ENCODE measurements at regions not wholly inside any gene's neighbourhood (a gene's known extent, or its start where the extent isn't known, plus 50 kb on each side); places are given as distances from the start of the nearest gene placed in this dataset.

DNA sequence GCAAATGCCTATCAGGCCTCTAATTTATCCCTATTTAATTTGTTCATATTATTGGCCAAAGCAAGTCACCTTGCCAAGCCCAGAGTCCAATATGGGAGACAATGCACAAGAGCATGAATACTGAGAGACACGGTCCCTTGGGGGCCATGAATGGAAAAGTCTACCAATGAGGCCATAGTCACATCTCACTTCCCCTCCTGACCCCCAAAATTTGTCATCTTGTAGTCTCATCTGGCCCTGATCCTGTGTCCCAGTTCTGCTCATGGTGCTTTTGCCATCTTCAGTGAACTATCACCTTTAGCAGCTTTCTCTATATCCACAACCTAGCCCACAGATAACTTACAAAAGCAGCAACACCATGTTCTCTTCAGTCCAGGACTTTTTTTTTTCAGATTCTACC, 302.7 kb upstream of the MGAT5 start:
- WGBS, 2 experiments (ENCODE audit: extremely low coverage in 1 of 2, insufficient coverage in 1 of 2, insufficient read length in 1 of 2, insufficient replicate concordance in 2 of 2, low coverage in 1 of 2, low lambda C conversion rate in 2 of 2, missing lambda C conversion rate in 1 of 2), result 87% methylated on average over 1 of the region's 1 CpG; no CpG with 5 or more reads in 1 of the 2 experiments
- Histone ChIP-seq H3K27ac (ENCODE audit: low read depth, low read length) (no peak overlapping the region), H3K4me3 (ENCODE audit: extremely low read depth in 1 of 4, insufficient read depth in 2 of 4, low read depth in 3 of 4, low read length in 4 of 4) (no peak overlapping the region), H4K20me1 (replicated peaks in 1 of 2; ENCODE audit: control insufficient read depth in 1 of 2, insufficient read depth in 2 of 2, low read length in 2 of 2) (no peaks in the 10 kb centered on the region), H3K27me3 (replicated peaks in 1 of 4; ENCODE audit: control insufficient read depth in 3 of 4, extremely low read depth in 1 of 4, insufficient read depth in 3 of 4, low read length in 3 of 4) (no peaks in the 10 kb centered on the region), H3K9ac (replicated peaks in 1 of 4; ENCODE audit: extremely low read depth in 1 of 4, low read depth in 3 of 4, low read length in 3 of 4) (no peak overlapping the region), H3K79me2 (ENCODE audit: control insufficient read depth in 1 of 2, insufficient read depth in 2 of 2, low read length in 2 of 2) (no peaks in the 10 kb centered on the region), H2BK20ac (ENCODE audit: low read length) (no peak overlapping the region), H2BK12ac (ENCODE audit: low read depth, low read length) (no peak overlapping the region), H3K56ac (replicated peaks; ENCODE audit: insufficient read length, low read depth, low read length) (no peak overlapping the region), H3K9me3 (ENCODE audit: insufficient read depth in 2 of 2, low read depth in 1 of 2, low read length in 1 of 2) (no peaks in the 10 kb centered on the region; a peak in 1 of 4 replicates), H4K91ac (replicated peaks; ENCODE audit: insufficient read length, low read length) (no peak overlapping the region), H2BK120ac (replicated peaks; ENCODE audit: low read depth, low read length) (no peak overlapping the region), H2AK5ac (ENCODE audit: low read depth, low read length) (no peak overlapping the region), H3K36me3 (ENCODE audit: control insufficient read depth in 2 of 4, insufficient read depth in 4 of 4, low read length in 3 of 4) (no peaks in the 10 kb centered on the region), H4K8ac (ENCODE audit: extremely low read depth, insufficient read depth, low read length) (no peak overlapping the region), H2BK5ac (ENCODE audit: low read depth, low read length) (no peak overlapping the region), H3K4me1 (replicated peaks in 1 of 4; ENCODE audit: control insufficient read depth in 3 of 4, insufficient read depth in 4 of 4, low read length in 3 of 4) (no peaks in the 10 kb centered on the region), H3K23ac (ENCODE audit: insufficient read length) (no peak overlapping the region), H3K4me2 (ENCODE audit: insufficient read depth in 1 of 2, low read depth in 2 of 2, low read length in 2 of 2) (no peak overlapping the region), H3K14ac (ENCODE audit: insufficient read length) (no peak overlapping the region), H3K23me2 (ENCODE audit: low read depth, low read length) (no peaks in the 10 kb centered on the region), H3K79me1 (ENCODE audit: low read depth, low read length) (no peaks in the 10 kb centered on the region), H2AFZ (ENCODE audit: low read length) (no peak overlapping the region), H3K4ac (replicated peaks; ENCODE audit: insufficient read length, low read depth, low read length) (no peak overlapping the region), H4K5ac (ENCODE audit: insufficient read length, low read depth, low read length) (no peak overlapping the region), H2BK15ac (ENCODE audit: low read length) (no peak overlapping the region), H3K18ac (ENCODE audit: extremely low read depth, low read length) (no peak overlapping the region)
- ChIA-PET CTCF (ENCODE audit: partially characterized antibody) (interaction anchor here (1.0 kb wide), 1 partner anchor 17 kb away, joined by 3 read pairs; no protein-coding TSS in a partner anchor), POLR2A (ENCODE audit: partially characterized antibody) (interaction anchor here (0.6 kb wide), 1 partner anchor 539 kb away, joined by 5 read pairs; no protein-coding TSS in a partner anchor)
- DNase-seq (ENCODE audit: low read depth in 1 of 2, low spot score in 2 of 2) (no peak), FAIRE-seq (no peak)
- TF ChIP-seq CBX8 (IDR thresholded peaks at IDR 0.05; ENCODE audit: borderline replicate concordance, low read depth, low read length) (no peak), GTF2F1 (IDR thresholded peaks at IDR 0.05; ENCODE audit: borderline replicate concordance, low read depth, low read length) (no peak), ZNF274 (IDR thresholded peaks at IDR 0.05; ENCODE audit: borderline replicate concordance, extremely low read depth, low read length) (no peak), SIX5 (IDR thresholded peaks at IDR 0.05; ENCODE audit: low read depth, low read length) (no peak), ASH2L (IDR thresholded peaks at IDR 0.05; ENCODE audit: low read length) (no peak), EZH2 (IDR thresholded peaks at IDR 0.05; ENCODE audit: low read depth, low read length, severe bottlenecking) (no peak), CTBP2 (IDR thresholded peaks at IDR 0.05; ENCODE audit: borderline replicate concordance, insufficient read depth, insufficient read length, low read length) (no peak), POLR2A (IDR thresholded peaks at IDR 0.05; ENCODE audit: control extremely low read depth in 1 of 2, low read depth in 2 of 2, low read length in 2 of 2) (no peak), KDM1A (IDR thresholded peaks at IDR 0.05; ENCODE audit: borderline replicate concordance, low read length) (no peak), EP300 (IDR thresholded peaks at IDR 0.05; ENCODE audit: borderline replicate concordance in 1 of 2, low read depth in 2 of 2, low read length in 2 of 2) (no peak)
- TF ChIP-seq, protein P1, sequence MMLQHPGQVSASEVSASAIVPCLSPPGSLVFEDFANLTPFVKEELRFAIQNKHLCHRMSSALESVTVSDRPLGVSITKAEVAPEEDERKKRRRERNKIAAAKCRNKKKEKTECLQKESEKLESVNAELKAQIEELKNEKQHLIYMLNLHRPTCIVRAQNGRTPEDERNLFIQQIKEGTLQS (IDR thresholded peaks at IDR 0.05; ENCODE audit: insufficient read depth, low read depth, low read length), result no peak
- TF ChIP-seq, protein P2, sequence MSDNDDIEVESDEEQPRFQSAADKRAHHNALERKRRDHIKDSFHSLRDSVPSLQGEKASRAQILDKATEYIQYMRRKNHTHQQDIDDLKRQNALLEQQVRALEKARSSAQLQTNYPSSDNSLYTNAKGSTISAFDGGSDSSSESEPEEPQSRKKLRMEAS (IDR thresholded peaks at IDR 0.05), result no peak
- TF ChIP-seq, protein P3, sequence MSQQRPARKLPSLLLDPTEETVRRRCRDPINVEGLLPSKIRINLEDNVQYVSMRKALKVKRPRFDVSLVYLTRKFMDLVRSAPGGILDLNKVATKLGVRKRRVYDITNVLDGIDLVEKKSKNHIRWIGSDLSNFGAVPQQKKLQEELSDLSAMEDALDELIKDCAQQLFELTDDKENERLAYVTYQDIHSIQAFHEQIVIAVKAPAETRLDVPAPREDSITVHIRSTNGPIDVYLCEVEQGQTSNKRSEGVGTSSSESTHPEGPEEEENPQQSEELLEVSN (IDR thresholded peaks at IDR 0.05), result no peak

Measured in H1 (cell line).